H1 (cell line): ENCODE measurements at regions not wholly inside any gene's neighbourhood (a gene's known extent, or its start where the extent isn't known, plus 50 kb on each side); places are given as distances from the start of the nearest gene placed in this dataset.

Experiments used
- CTCF ChIA-PET: fragments of 300-600 bp; sonication (Branson Sonifier 250); formaldehyde crosslinking; loops from one replicate; lab custom pipeline; 2021; ENCODE audit not compliant: partially characterized antibody; lab: Charles Lee
- POLR2A ChIA-PET: fragments of 300-600 bp; sonication (Branson Sonifier 250); formaldehyde crosslinking; loops from one replicate; lab custom pipeline; 2021; ENCODE audit warnings: inconsistent platforms; ENCODE audit not compliant: partially characterized antibody; lab: Charles Lee
- DNase-seq, 2 experiments: peaks; one replicate each; pipeline versions ENCODE4 v3.0.0 to v3.0.0-alpha.2; 2010 to 2022; ENCODE audit warnings: low spot score in 2 of 2, low read depth in 1 of 2, mixed read lengths in 1 of 2
- FAIRE-seq: peaks from 2 replicates; lab custom pipeline; 2011; peaks lifted over from hg19 to GRCh38; lab: Jason Lieb, UNC
- H2AFZ ChIP-seq: 2 replicates; pipeline ENCODE4 v1.8.1; 2012; ENCODE audit warnings: low read length, inconsistent platforms
- H2AK5ac ChIP-seq: 2 replicates; pipeline ENCODE4 v1.6.1; 2013; ENCODE audit warnings: low read depth, low read length
- H2BK120ac ChIP-seq: replicated peaks from 2 replicates; pipeline ENCODE3; 2013; ENCODE audit warnings: low read depth, low read length, inconsistent platforms
- H2BK12ac ChIP-seq: 2 replicates; pipeline ENCODE4 v1.6.1; 2013; ENCODE audit warnings: low read depth, low read length
- H2BK15ac ChIP-seq: 2 replicates; pipeline ENCODE4 v1.6.1; 2013; ENCODE audit warnings: low read length
- H2BK20ac ChIP-seq: 2 replicates; pipeline ENCODE4 v1.6.1; 2013; ENCODE audit warnings: low read length
- H2BK5ac ChIP-seq: 2 replicates; pipeline ENCODE4 v1.6.1; 2013; ENCODE audit warnings: low read depth, low read length
- H3K14ac ChIP-seq: 2 replicates; pipeline ENCODE4 v1.6.1; 2013; ENCODE audit warnings: inconsistent platforms; ENCODE audit not compliant: insufficient read length
- H3K18ac ChIP-seq: 2 replicates; pipeline ENCODE4 v1.6.1; 2013; ENCODE audit warnings: low read length; ENCODE audit errors: extremely low read depth
- H3K23ac ChIP-seq: 2 replicates; pipeline ENCODE4 v1.6.1; 2013; ENCODE audit warnings: inconsistent platforms; ENCODE audit not compliant: insufficient read length
- H3K23me2 ChIP-seq: 2 replicates; pipeline ENCODE4 v1.6.1; 2013; ENCODE audit warnings: low read depth, low read length
- H3K27ac ChIP-seq: 2 replicates; pipeline ENCODE4 v1.6.1; 2011; ENCODE audit warnings: low read depth, low read length, inconsistent platforms
- H3K27me3 ChIP-seq, 4 experiments: replicated peaks in 1 of 4; 1 replicate in 1 of 4; 2 replicates in 3 of 4; pipeline versions ENCODE4 v1.6.1 to v1.8.1; 2011 to 2013; ENCODE audit warnings: low read length in 3 of 4, mild to moderate bottlenecking in 3 of 4, inconsistent platforms in 2 of 4, mixed read lengths in 2 of 4, moderate library complexity in 1 of 4; ENCODE audit not compliant: control insufficient read depth in 3 of 4, insufficient read depth in 3 of 4; ENCODE audit errors: extremely low read depth in 1 of 4
- H3K36me3 ChIP-seq, 4 experiments: 2 replicates each; pipeline versions ENCODE4 v1.6.1 to v1.8.1; 2011 to 2013; ENCODE audit warnings: mild to moderate bottlenecking in 4 of 4, low read length in 3 of 4, moderate library complexity in 2 of 4, control low read depth in 1 of 4, inconsistent platforms in 1 of 4; ENCODE audit not compliant: insufficient read depth in 4 of 4, control insufficient read depth in 2 of 4
- H3K4ac ChIP-seq: replicated peaks from 2 replicates; pipeline ENCODE3; 2013; ENCODE audit warnings: low read length, low read depth, mixed read lengths, inconsistent platforms; ENCODE audit not compliant: insufficient read length
- H3K4me1 ChIP-seq, 4 experiments: replicated peaks in 1 of 4; 1 replicate in 1 of 4; 2 replicates in 3 of 4; pipeline versions ENCODE4 v1.6.1 to v1.8.1; 2011 to 2013; ENCODE audit warnings: low read length in 3 of 4, inconsistent platforms in 2 of 4, mixed read lengths in 1 of 4; ENCODE audit not compliant: insufficient read depth in 4 of 4, control insufficient read depth in 3 of 4
- H3K4me2 ChIP-seq, 2 experiments: 2 replicates each; pipeline versions ENCODE4 v1.6.1 to v1.8.1; 2011 to 2013; ENCODE audit warnings: low read depth in 2 of 2, low read length in 2 of 2, control low read depth in 1 of 2, inconsistent platforms in 1 of 2, mild to moderate bottlenecking in 1 of 2; ENCODE audit not compliant: insufficient read depth in 1 of 2
- H3K4me3 ChIP-seq, 4 experiments: fragments of 200-600, 300-600 bp in 1 of 4; sonication (generic), shearing (Covaris generic), sonication (Bioruptor Twin) in 1 of 4; 2 replicates each; pipeline versions ENCODE4 v1.5.1 to v1.8.1; 2011 to 2016; ENCODE audit warnings: low read length in 4 of 4, low read depth in 3 of 4, control low read depth in 2 of 4, inconsistent platforms in 2 of 4, mild to moderate bottlenecking in 2 of 4, mixed read lengths in 1 of 4, moderate library complexity in 1 of 4; ENCODE audit not compliant: insufficient read depth in 2 of 4; ENCODE audit errors: extremely low read depth in 1 of 4
- H3K56ac ChIP-seq: replicated peaks from 2 replicates; pipeline ENCODE3; 2013; ENCODE audit warnings: low read depth, mild to moderate bottlenecking, mixed read lengths, low read length, inconsistent platforms; ENCODE audit not compliant: insufficient read length
- H3K79me1 ChIP-seq: 2 replicates; pipeline ENCODE4 v1.6.1; 2013; ENCODE audit warnings: low read depth, low read length, control low read depth
- H3K79me2 ChIP-seq, 2 experiments: 2 replicates each; pipeline versions ENCODE4 v1.6.1 to v1.8.1; 2012 to 2013; ENCODE audit warnings: low read length in 2 of 2, mild to moderate bottlenecking in 2 of 2, inconsistent platforms in 1 of 2; ENCODE audit not compliant: insufficient read depth in 2 of 2, control insufficient read depth in 1 of 2
- H3K9ac ChIP-seq, 4 experiments: replicated peaks in 1 of 4; 1 replicate in 1 of 4; 2 replicates in 3 of 4; pipeline versions ENCODE4 v1.6.1 to v1.8.1; 2011 to 2013; ENCODE audit warnings: low read depth in 3 of 4, low read length in 3 of 4, control low read depth in 2 of 4, mild to moderate bottlenecking in 2 of 4, moderate library complexity in 2 of 4, inconsistent platforms in 1 of 4; ENCODE audit errors: extremely low read depth in 1 of 4
- H3K9me3 ChIP-seq, 2 experiments: 2 replicates each; pipeline versions ENCODE4 v1.6.1 to v1.8.1; 2012 to 2013; ENCODE audit warnings: mild to moderate bottlenecking in 2 of 2, moderate library complexity in 2 of 2, control low read depth in 1 of 2, inconsistent platforms in 1 of 2, low read depth in 1 of 2, low read length in 1 of 2, mixed read lengths in 1 of 2; ENCODE audit not compliant: insufficient read depth in 2 of 2
- H4K20me1 ChIP-seq, 2 experiments: replicated peaks in 1 of 2; 2 replicates each; pipeline versions ENCODE3 to v1.8.1; 2011 to 2013; ENCODE audit warnings: inconsistent platforms in 2 of 2, low read length in 2 of 2, mild to moderate bottlenecking in 1 of 2; ENCODE audit not compliant: insufficient read depth in 2 of 2, control insufficient read depth in 1 of 2
- H4K5ac ChIP-seq: 2 replicates; pipeline ENCODE4 v1.6.1; 2013; ENCODE audit warnings: low read length, low read depth, mixed read lengths, inconsistent platforms; ENCODE audit not compliant: insufficient read length
- H4K8ac ChIP-seq: 2 replicates; pipeline ENCODE4 v1.8.0; 2013; ENCODE audit warnings: mild to moderate bottlenecking, moderate library complexity, low read length, inconsistent platforms; ENCODE audit not compliant: insufficient read depth; ENCODE audit errors: extremely low read depth
- H4K91ac ChIP-seq: replicated peaks from 2 replicates; pipeline ENCODE3; 2013; ENCODE audit warnings: low read length, mixed read lengths, inconsistent platforms; ENCODE audit not compliant: insufficient read length
- ATF2 ChIP-seq: IDR thresholded peaks from 2 replicates; pipeline ENCODE4 v1.6.1; 2012; ENCODE audit warnings: low read length, inconsistent platforms
- BACH1 ChIP-seq: IDR thresholded peaks from 2 replicates; pipeline ENCODE4 v1.6.1; 2012; ENCODE audit warnings: low read length, improper control_type of control experiment
- BRCA1 ChIP-seq: IDR thresholded peaks from 2 replicates; pipeline ENCODE4 v1.6.1; 2012; ENCODE audit warnings: low read depth, low read length, improper control_type of control experiment
- CBX5 ChIP-seq: fragments of 300-800, 300-1000 bp; sonication (generic); IDR thresholded peaks from 2 replicates; pipeline ENCODE4 v1.7.1; 2016; ENCODE audit warnings: antibody characterized with exemption, low read length, low read depth
- KDM1A ChIP-seq: fragments of 200-600, 300-600 bp; sonication (generic); IDR thresholded peaks from 2 replicates; pipeline ENCODE4 v1.7.1; 2016; ENCODE audit warnings: mild to moderate bottlenecking, low read length, borderline replicate concordance
- RAD21 ChIP-seq, 2 experiments: IDR thresholded peaks in 1 of 2; conservative IDR thresholded peaks in 1 of 2; 2 replicates each; pipeline ENCODE4 v1.6.1; 2011; ENCODE audit warnings: low read depth in 2 of 2, low read length in 2 of 2, improper control_type of control experiment in 1 of 2, inconsistent platforms in 1 of 2, mild to moderate bottlenecking in 1 of 2, moderate library complexity in 1 of 2
- SAP30 ChIP-seq: fragments of 300-600 bp; sonication (generic); IDR thresholded peaks from 2 replicates; pipeline ENCODE4 v1.7.1; 2012; ENCODE audit warnings: low read length, moderate library complexity, mild to moderate bottlenecking, inconsistent platforms; ENCODE audit not compliant: insufficient read depth, insufficient replicate concordance
- TCF12 ChIP-seq: IDR thresholded peaks from 2 replicates; pipeline ENCODE4 v1.6.1; 2011; ENCODE audit warnings: low read depth, mild to moderate bottlenecking, low read length
- TEAD4 ChIP-seq: IDR thresholded peaks from 2 replicates; pipeline ENCODE4 v1.6.1; 2012; ENCODE audit warnings: low read depth, low read length, inconsistent platforms, mixed read lengths
- YY1 ChIP-seq: IDR thresholded peaks from 2 replicates; pipeline ENCODE4 v1.6.1; 2011; ENCODE audit warnings: low read depth, mild to moderate bottlenecking, low read length
- WGBS, 2 experiments: shearing (Covaris generic) in 1 of 2; methylation state at CpG; one replicate each; pipeline versions ENCODE4 v1.1.6 to v1.1.7; 2013 to 2015; ENCODE audit warnings: low lambda C conversion rate in 2 of 2, mixed read lengths in 2 of 2, inconsistent platforms in 1 of 2, low coverage in 1 of 2, missing lambda C conversion rate in 1 of 2; ENCODE audit not compliant: insufficient replicate concordance in 2 of 2, insufficient coverage in 1 of 2, insufficient read length in 1 of 2; ENCODE audit errors: extremely low coverage in 1 of 2, missing lambda C conversion rate in 1 of 2; 5-methylcytosine and 5-hydroxymethylcytosine counted together

- POLR2A ChIA-PET: no interaction called here
- no peak overlapping the region for H3K9ac ChIP-seq
- H4K8ac ChIP-seq: no peak overlapping the region
- H2BK120ac ChIP-seq: no peak overlapping the region
- H3K36me3 ChIP-seq: no peaks in the 10 kb centered on the region; a peak in 1 of 8 replicates
- WGBS, 2 experiments: 84% methylated on average over 5 of the region's 5 CpGs; no CpG with 5 or more reads in 1 of the 2 experiments
- H2BK12ac ChIP-seq: no peak overlapping the region
- no peak overlapping the region for H3K14ac ChIP-seq
- H3K4me1 ChIP-seq: no peaks in the 10 kb centered on the region
- H3K23me2 ChIP-seq: no peaks in the 10 kb centered on the region
- no peak overlapping the region for H3K27ac ChIP-seq
- no peak for FAIRE-seq
- no peak overlapping the region for H4K91ac ChIP-seq
- H4K5ac ChIP-seq: no peak overlapping the region
- no peak overlapping the region for H3K4me3 ChIP-seq
- no peaks in the 10 kb centered on the region for H3K79me1 ChIP-seq
- DNase-seq: no peak
- no peak overlapping the region for H2BK5ac ChIP-seq
- no peak overlapping the region for H3K56ac ChIP-seq
- H3K23ac ChIP-seq: no peak overlapping the region
- no peaks in the 10 kb centered on the region for H3K27me3 ChIP-seq
- no peaks in the 10 kb centered on the region for H4K20me1 ChIP-seq
- no peak overlapping the region for H3K4ac ChIP-seq
- TF ChIP-seq YY1 (no peak), BACH1 (no peak), ATF2 (no peak), TEAD4 (no peak), TCF12 (no peak), SAP30 (no peak), BRCA1 (no peak), CBX5 (no peak), RAD21 (IDR thresholded peaks at IDR 0.05 in 1 of 2, conservative IDR thresholded peaks at IDR 0.05 in 1 of 2; ENCODE audit: low read depth in 2 of 2, low read length in 2 of 2) (no peak), KDM1A (no peak)
- TF ChIP-seq, all 59 proteins: peak for 0
- no peak overlapping the region for H2BK20ac ChIP-seq
- H3K4me2 ChIP-seq: no peak overlapping the region
- H2AK5ac ChIP-seq: no peak overlapping the region
- CTCF ChIA-PET: interaction anchor here (0.6 to 3.8 kb wide), 7 partner anchors 28 to 1063 kb away, joined by 3 to 18 read pairs (median 4); no protein-coding TSS in a partner anchor
- no peak overlapping the region for H3K18ac ChIP-seq
- no peak overlapping the region for H2AFZ ChIP-seq
- no peaks in the 10 kb centered on the region for H3K79me2 ChIP-seq
- no peak overlapping the region for H2BK15ac ChIP-seq
- no peaks in the 10 kb centered on the region for H3K9me3 ChIP-seq
Observed at GRCh38 chr4:188780686-188781085, 641.4 kb downstream of the TRIML1 start.
